ENCODE measurements at regions not wholly inside any gene's neighbourhood (a gene's known extent, or its start where the extent isn't known, plus 50 kb on each side); places are given as distances from the start of the nearest gene placed in this dataset.

DNA sequence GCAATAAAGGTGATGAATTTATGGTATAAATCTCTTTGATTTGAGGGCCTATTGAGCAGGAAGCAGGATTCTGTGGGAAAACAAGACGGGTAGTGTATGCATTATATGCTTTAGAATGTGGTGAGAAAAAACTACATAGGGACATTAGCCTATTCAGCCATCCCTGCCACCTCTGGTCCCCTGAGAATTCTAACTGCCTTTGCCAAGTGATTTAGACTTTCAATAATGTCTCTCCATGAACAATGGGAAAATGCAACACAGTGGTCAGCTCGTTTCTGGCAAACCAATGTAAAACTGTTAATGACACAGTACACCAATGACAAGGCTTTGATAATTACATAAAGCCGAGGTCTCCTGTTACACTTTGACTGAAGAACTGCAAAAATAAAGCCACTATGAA lies 314.7 kb upstream of the CNTN4 start:
- TF ChIP-seq, protein P1, sequence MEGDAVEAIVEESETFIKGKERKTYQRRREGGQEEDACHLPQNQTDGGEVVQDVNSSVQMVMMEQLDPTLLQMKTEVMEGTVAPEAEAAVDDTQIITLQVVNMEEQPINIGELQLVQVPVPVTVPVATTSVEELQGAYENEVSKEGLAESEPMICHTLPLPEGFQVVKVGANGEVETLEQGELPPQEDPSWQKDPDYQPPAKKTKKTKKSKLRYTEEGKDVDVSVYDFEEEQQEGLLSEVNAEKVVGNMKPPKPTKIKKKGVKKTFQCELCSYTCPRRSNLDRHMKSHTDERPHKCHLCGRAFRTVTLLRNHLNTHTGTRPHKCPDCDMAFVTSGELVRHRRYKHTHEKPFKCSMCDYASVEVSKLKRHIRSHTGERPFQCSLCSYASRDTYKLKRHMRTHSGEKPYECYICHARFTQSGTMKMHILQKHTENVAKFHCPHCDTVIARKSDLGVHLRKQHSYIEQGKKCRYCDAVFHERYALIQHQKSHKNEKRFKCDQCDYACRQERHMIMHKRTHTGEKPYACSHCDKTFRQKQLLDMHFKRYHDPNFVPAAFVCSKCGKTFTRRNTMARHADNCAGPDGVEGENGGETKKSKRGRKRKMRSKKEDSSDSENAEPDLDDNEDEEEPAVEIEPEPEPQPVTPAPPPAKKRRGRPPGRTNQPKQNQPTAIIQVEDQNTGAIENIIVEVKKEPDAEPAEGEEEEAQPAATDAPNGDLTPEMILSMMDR (IDR thresholded peaks at IDR 0.05; ENCODE audit: extremely low read depth in 1 of 2, insufficient read depth in 1 of 2, low read depth in 1 of 2, low read length in 2 of 2), result no peak
- no peak for TF ChIP-seq POLR2AphosphoS5 (IDR thresholded peaks at IDR 0.05; ENCODE audit: insufficient read depth, low read depth, low read length)
